ENCODE measurements at regions not wholly inside any gene's neighbourhood (a gene's known extent, or its start where the extent isn't known, plus 50 kb on each side); places are given as distances from the start of the nearest gene placed in this dataset.

DNA sequence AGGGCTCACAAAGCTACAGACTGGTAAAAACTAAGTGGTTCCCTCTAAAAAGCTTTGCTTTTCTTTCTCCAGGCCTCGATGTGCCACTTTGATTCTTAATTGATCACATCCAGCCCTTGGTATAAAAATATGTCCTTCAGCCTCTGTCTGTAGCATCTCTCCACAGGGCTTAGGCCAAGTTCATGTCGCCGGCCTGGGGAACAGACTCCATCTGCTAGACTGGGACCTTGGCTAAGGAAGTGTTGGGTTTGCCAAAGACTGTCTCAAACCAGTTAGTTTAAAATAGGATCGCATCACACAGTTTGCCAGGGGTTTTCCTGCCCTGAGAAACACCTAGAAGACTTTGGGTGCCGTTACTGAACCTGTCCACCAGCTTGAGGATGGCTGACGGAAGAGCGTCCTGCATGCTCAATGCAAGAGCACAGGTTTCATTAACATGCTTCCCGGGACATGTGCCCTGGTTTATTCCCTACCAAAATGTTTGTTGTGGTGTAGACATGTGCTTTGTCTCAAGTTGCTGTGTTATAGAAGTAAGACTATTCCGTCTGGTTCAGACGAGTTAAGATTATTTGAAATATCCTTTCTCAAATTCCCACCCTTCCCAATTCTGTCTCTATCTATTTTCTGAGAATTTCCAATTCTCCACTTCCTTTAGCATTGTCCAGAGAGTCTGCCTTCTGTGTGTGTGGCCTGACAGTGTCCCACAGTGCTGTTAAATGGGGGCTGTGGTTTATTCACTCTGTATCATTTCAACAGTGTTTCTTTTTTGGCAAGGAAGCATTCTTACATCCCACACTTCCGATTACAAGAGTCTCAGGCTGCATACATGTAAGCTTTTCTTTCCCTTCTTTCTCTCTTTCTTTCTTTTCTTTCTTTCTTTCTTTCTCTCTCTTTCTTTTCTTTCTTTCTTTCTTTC, 334.7 kb downstream of the INHBA start:
- Histone ChIP-seq H3K4me1 (ENCODE audit: low read length) (no peaks in the 10 kb centered on the region), H3K9ac (ENCODE audit: low read length) (no peak overlapping the region), H3K9me3 (ENCODE audit: insufficient read depth, low read length) (no peaks in the 10 kb centered on the region), H2AFZ (ENCODE audit: low read depth, low read length) (no peak overlapping the region), H4K20me1 (ENCODE audit: insufficient read depth, low read length) (no peaks in the 10 kb centered on the region), H3K79me2 (ENCODE audit: low read length) (no peaks in the 10 kb centered on the region), H3K36me3 (replicated peaks; ENCODE audit: low read depth, low read length) (no peaks in the 10 kb centered on the region), H3K4me2 (ENCODE audit: low read length) (no peak overlapping the region), H3K27me3 (ENCODE audit: low read depth, low read length) (no peaks in the 10 kb centered on the region), H3K4me3 (ENCODE audit: low read length) (no peak overlapping the region), H3K27ac (ENCODE audit: low read length) (no peak overlapping the region)
- TF ChIP-seq EZH2phosphoT487 (IDR thresholded peaks at IDR 0.05; ENCODE audit: low read depth): no peak
- TF ChIP-seq, protein P1, sequence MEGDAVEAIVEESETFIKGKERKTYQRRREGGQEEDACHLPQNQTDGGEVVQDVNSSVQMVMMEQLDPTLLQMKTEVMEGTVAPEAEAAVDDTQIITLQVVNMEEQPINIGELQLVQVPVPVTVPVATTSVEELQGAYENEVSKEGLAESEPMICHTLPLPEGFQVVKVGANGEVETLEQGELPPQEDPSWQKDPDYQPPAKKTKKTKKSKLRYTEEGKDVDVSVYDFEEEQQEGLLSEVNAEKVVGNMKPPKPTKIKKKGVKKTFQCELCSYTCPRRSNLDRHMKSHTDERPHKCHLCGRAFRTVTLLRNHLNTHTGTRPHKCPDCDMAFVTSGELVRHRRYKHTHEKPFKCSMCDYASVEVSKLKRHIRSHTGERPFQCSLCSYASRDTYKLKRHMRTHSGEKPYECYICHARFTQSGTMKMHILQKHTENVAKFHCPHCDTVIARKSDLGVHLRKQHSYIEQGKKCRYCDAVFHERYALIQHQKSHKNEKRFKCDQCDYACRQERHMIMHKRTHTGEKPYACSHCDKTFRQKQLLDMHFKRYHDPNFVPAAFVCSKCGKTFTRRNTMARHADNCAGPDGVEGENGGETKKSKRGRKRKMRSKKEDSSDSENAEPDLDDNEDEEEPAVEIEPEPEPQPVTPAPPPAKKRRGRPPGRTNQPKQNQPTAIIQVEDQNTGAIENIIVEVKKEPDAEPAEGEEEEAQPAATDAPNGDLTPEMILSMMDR (IDR thresholded peaks at IDR 0.05; ENCODE audit: low read depth, low read length): no peak

DNA sequence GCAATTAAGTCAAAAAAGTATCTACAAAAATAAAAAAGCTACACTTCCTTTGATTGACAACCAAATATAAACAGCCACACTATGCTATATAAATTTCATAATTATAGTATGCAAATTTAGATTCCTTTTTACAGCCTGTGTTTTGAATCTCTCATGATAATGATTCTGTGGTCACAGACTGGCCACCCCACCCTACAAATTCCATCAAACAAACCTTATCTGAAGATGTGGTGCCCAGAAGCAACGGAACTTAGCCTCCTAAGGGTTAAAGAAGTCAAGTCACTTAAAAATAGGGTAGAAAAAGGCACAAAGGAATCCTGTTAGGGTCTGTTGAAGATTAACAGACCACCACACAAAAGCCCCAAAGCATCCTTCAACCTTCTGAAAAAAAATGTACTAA, 351.8 kb downstream of the INHBA start:
- Histone ChIP-seq H3K4me1 (ENCODE audit: low read length) (no peaks in the 10 kb centered on the region), H3K9me3 (ENCODE audit: insufficient read depth, low read length) (no peaks in the 10 kb centered on the region), H3K4me3 (ENCODE audit: low read length) (no peak overlapping the region), H4K20me1 (ENCODE audit: insufficient read depth, low read length) (no peaks in the 10 kb centered on the region), H3K36me3 (replicated peaks; ENCODE audit: low read depth, low read length) (no peaks in the 10 kb centered on the region), H3K4me2 (ENCODE audit: low read length) (no peak overlapping the region), H2AFZ (ENCODE audit: low read depth, low read length) (no peak overlapping the region), H3K9ac (ENCODE audit: low read length) (no peak overlapping the region), H3K79me2 (ENCODE audit: low read length) (no peaks in the 10 kb centered on the region), H3K27ac (ENCODE audit: low read length) (no peak overlapping the region), H3K27me3 (ENCODE audit: low read depth, low read length) (no peaks in the 10 kb centered on the region)
- TF ChIP-seq EZH2phosphoT487 (IDR thresholded peaks at IDR 0.05; ENCODE audit: low read depth): no peak
- TF ChIP-seq, protein P1 (IDR thresholded peaks at IDR 0.05; ENCODE audit: low read depth, low read length): no peak

DNA sequence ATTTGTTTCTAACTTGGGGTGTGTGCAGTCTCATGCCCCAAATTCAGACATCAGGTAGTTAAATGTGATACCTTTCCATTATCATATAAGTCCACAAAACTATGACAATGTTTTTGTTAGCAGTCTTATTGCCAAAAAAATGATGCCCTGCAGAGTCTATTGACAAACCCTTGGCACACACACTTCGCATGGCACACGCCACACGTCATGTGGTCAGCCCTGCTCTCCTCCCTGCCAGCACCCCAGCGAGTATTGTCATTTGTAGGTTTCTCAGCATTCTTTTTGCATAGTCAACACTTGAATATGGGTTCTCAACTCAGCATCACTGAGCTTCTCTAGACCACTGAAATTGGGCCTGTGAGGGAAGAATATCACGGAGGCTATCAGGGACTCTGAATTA, 356.0 kb downstream of the INHBA start:
- Histone ChIP-seq H3K27ac (ENCODE audit: low read length) (no peak overlapping the region), H3K4me2 (ENCODE audit: low read length) (no peak overlapping the region), H2AFZ (ENCODE audit: low read depth, low read length) (no peak overlapping the region), H3K4me1 (ENCODE audit: low read length) (no peaks in the 10 kb centered on the region), H3K79me2 (ENCODE audit: low read length) (no peaks in the 10 kb centered on the region), H3K36me3 (replicated peaks; ENCODE audit: low read depth, low read length) (no peaks in the 10 kb centered on the region), H3K9ac (ENCODE audit: low read length) (no peak overlapping the region), H3K9me3 (ENCODE audit: insufficient read depth, low read length) (no peaks in the 10 kb centered on the region), H3K4me3 (ENCODE audit: low read length) (no peak overlapping the region), H3K27me3 (ENCODE audit: low read depth, low read length) (no peaks in the 10 kb centered on the region), H4K20me1 (ENCODE audit: insufficient read depth, low read length) (no peaks in the 10 kb centered on the region)
- TF ChIP-seq, protein P1 (IDR thresholded peaks at IDR 0.05; ENCODE audit: low read depth, low read length): no peak
- no peak for TF ChIP-seq EZH2phosphoT487 (IDR thresholded peaks at IDR 0.05; ENCODE audit: low read depth)

DNA sequence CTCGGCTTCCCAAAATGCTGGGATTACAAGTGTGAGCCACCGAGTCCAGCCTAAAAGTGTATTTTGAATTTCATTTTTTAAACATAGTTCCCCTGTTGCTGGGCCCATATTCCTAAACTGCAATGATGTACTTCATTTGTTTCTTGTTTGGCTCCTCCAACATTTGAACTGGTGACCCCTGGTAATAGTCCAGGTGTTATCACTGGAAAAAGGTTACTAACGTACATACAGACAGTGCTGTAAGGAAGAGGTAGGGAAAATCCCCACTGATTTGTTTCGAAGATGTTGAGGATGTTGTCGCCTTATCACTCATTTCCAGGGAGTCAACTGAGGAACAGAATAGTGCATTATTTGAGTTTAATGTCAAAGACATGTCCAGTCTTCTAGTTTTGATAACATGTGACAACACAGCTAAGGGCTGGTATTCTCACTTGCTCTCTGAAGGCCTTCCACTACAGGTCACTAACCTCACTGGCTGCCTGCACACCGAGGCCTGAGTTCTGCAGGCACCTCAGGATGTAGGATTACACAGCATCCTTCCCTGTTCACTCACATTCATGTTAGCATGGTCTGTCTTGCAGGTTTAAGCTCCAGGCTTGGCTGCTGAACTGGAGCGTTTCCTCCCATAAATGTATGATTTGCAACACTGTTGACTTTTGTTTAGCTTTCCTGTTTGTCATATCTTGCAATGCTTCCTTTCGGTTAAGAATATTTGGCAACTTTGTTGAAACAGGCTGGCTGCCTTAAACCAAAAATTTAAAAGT, 362.8 kb downstream of the INHBA start:
- H3K4me1 ChIP-seq (ENCODE audit: low read length): no peaks in the 10 kb centered on the region
- no peak overlapping the region for H3K27ac ChIP-seq (ENCODE audit: low read length)
- no peak overlapping the region for H3K4me3 ChIP-seq (ENCODE audit: low read length)
- no peak for TF ChIP-seq EZH2phosphoT487 (IDR thresholded peaks at IDR 0.05; ENCODE audit: low read depth)
- TF ChIP-seq, protein P1 (IDR thresholded peaks at IDR 0.05; ENCODE audit: low read depth, low read length): no peak
- no peak overlapping the region for H3K9ac ChIP-seq (ENCODE audit: low read length)
- H4K20me1 ChIP-seq (ENCODE audit: insufficient read depth, low read length): no peaks in the 10 kb centered on the region
- no peak overlapping the region for H2AFZ ChIP-seq (ENCODE audit: low read depth, low read length)
- H3K36me3 ChIP-seq (replicated peaks; ENCODE audit: low read depth, low read length): no peaks in the 10 kb centered on the region
- H3K79me2 ChIP-seq (ENCODE audit: low read length): no peaks in the 10 kb centered on the region
- H3K9me3 ChIP-seq (ENCODE audit: insufficient read depth, low read length): no peaks in the 10 kb centered on the region
- no peaks in the 10 kb centered on the region for H3K27me3 ChIP-seq (ENCODE audit: low read depth, low read length)
- no peak overlapping the region for H3K4me2 ChIP-seq (ENCODE audit: low read length)

Data from OCI-LY3 (cell line).